C4-2B (cell line): ENCODE measurements at regions not wholly inside any gene's neighbourhood (a gene's known extent, or its start where the extent isn't known, plus 50 kb on each side); places are given as distances from the start of the nearest gene placed in this dataset.
"Not testable (repeated sequence)": the region's sequence is repeated elsewhere in the genome, so short reads cannot be mapped to it uniquely, and the experiment has no call there.

ENCODE experiments used
- H3K27ac ChIP-seq: fragments of 450-650 bp; 2 replicates; pipeline ENCODE4 v1.5.1; 2017
- CTCF ChIP-seq: fragments of 450-650 bp; conservative IDR thresholded peaks from 2 replicates; pipeline ENCODE4 v1.5.1; 2017; ENCODE audit warnings: mild to moderate bottlenecking
- ZFX ChIP-seq: fragments of 450-650 bp; IDR thresholded peaks from 2 replicates; pipeline ENCODE4 v1.6.1; 2017

GRCh38 chr5:145025775-145026174 is 809.4 kb downstream of the PRELID2 start:
- H3K27ac ChIP-seq, result no peak overlapping the region
- TF ChIP-seq ZFX (no peak), CTCF (no peak)

GRCh38 chr5:145015146-145015545 is 820.0 kb downstream of the PRELID2 start:
- H3K27ac ChIP-seq, result no peak overlapping the region

GRCh38 chr5:145014109-145014508 is 821.0 kb downstream of the PRELID2 start:
- TF ChIP-seq ZFX, result no peak
- TF ChIP-seq CTCF, result no peak

More at GRCh38 chr5:145015146-145015545, 820.0 kb downstream of the PRELID2 start:
- TF ChIP-seq ZFX (no peak), CTCF (no peak)

GRCh38 chr5:145010834-145011233 is 824.3 kb downstream of the PRELID2 start:
- no peak overlapping the region for H3K27ac ChIP-seq
- no peak for TF ChIP-seq CTCF
- no peak for TF ChIP-seq ZFX

More at GRCh38 chr5:145014109-145014508, 821.0 kb downstream of the PRELID2 start:
- H3K27ac ChIP-seq, result no peak overlapping the region

GRCh38 chr5:145008876-145009530 is 826.1 kb downstream of the PRELID2 start:
- TF ChIP-seq ZFX, result no peak
- TF ChIP-seq CTCF, result no peak
- no peak overlapping the region for H3K27ac ChIP-seq

- H3K27ac ChIP-seq, result not testable (repeated sequence)
Observed at GRCh38 chr5:144994356-144994755, 823.7 kb downstream of the KCTD16 start.

- no peak for TF ChIP-seq CTCF
- TF ChIP-seq ZFX, result no peak
- H3K27ac ChIP-seq, result no peak overlapping the region
Observed at GRCh38 chr5:144983101-144983500, 812.4 kb downstream of the KCTD16 start.
